HepG2 (cell line): ENCODE measurements at regions not wholly inside any gene's neighbourhood (a gene's known extent, or its start where the extent isn't known, plus 50 kb on each side); places are given as distances from the start of the nearest gene placed in this dataset.

ENCODE experiments used
- ATAC-seq: fragments of 200-7000 bp; cut with Tn5 transposase; 3 replicates; pipeline ENCODE4 v1.9.1; 2020; ENCODE audit warnings: mild to moderate bottlenecking, moderate library complexity
- BruUV-seq: library from RNA; stranded (reverse); fragments of 400-500 nt; replicated peaks from 2 replicates; lab custom pipeline; 2021; lab: Mats Ljungman, UMichigan
- CTCF ChIA-PET: fragments of 300-600 bp; formaldehyde crosslinking; extraction: SDS; loops from one replicate; lab custom pipeline; 2021; ENCODE audit warnings: low total read pairs, inconsistent platforms, low intra/inter-chr PET ratio; lab: Yijun Ruan, JAX
- POLR2A ChIA-PET: fragments of 350-600 bp; sonication (Branson Sonifier 250); formaldehyde crosslinking; loops from one replicate; lab custom pipeline; 2020; ENCODE audit warnings: antibody characterized with exemption, inconsistent platforms; lab: Yijun Ruan, JAX
- DNase-seq: peaks from one replicate; pipeline ENCODE4 v3.0.0-alpha.2; 2015; ENCODE audit warnings: low spot score
- FAIRE-seq: peaks from 3 replicates; lab custom pipeline; 2011; peaks lifted over from hg19 to GRCh38; lab: Jason Lieb, UNC
- H2AFZ ChIP-seq: one replicate; pipeline ENCODE4 v1.6.1; 2011; ENCODE audit warnings: low read length, inconsistent platforms
- H3K27ac ChIP-seq: fragments of 300-600 bp; 3 replicates; pipeline ENCODE4 v1.8.0; 2011; ENCODE audit warnings: mixed run types, mild to moderate bottlenecking, mixed read lengths, low read length, inconsistent platforms; ENCODE audit not compliant: insufficient read depth; ENCODE audit errors: extremely low read length
- H3K27me3 ChIP-seq, 2 experiments: fragments of 200-600 bp in 1 of 2; 2 replicates in 1 of 2; 3 replicates in 1 of 2; pipeline versions ENCODE4 v1.6.0 to v1.8.0; 2011; ENCODE audit warnings: low read length in 2 of 2, mild to moderate bottlenecking in 2 of 2, moderate library complexity in 2 of 2, inconsistent platforms in 1 of 2; ENCODE audit not compliant: insufficient read depth in 2 of 2, control insufficient read depth in 1 of 2
- H3K36me3 ChIP-seq, 2 experiments: fragments of 200-600 bp in 1 of 2; replicated peaks in 1 of 2; 2 replicates in 1 of 2; 3 replicates in 1 of 2; pipeline versions ENCODE4 v1.5.1 to v1.8.0; 2011; ENCODE audit warnings: low read length in 2 of 2, inconsistent platforms in 1 of 2; ENCODE audit not compliant: insufficient read depth in 2 of 2, control insufficient read depth in 1 of 2
- H3K4me1 ChIP-seq: 2 replicates; pipeline ENCODE4 v1.5.1; 2012; ENCODE audit warnings: low read length, inconsistent platforms; ENCODE audit not compliant: insufficient read depth
- H3K4me2 ChIP-seq: 2 replicates; pipeline ENCODE4 v1.6.0; 2011; ENCODE audit warnings: low read depth, low read length, inconsistent platforms
- H3K4me3 ChIP-seq, 3 experiments: fragments of 200-600 bp in 1 of 3; sonication (generic), shearing (Covaris generic) in 1 of 3; replicated peaks in 1 of 3; 2 replicates each; pipeline ENCODE4 v1.5.1; 2011 to 2016; ENCODE audit warnings: low read length in 3 of 3, inconsistent platforms in 2 of 3, low read depth in 2 of 3, mild to moderate bottlenecking in 2 of 3, control low read depth in 1 of 3, mixed read lengths in 1 of 3; ENCODE audit not compliant: insufficient read depth in 1 of 3
- H3K79me2 ChIP-seq: one replicate; pipeline ENCODE4 v1.6.1; 2011; ENCODE audit warnings: low read length, inconsistent platforms; ENCODE audit not compliant: insufficient read depth
- H3K9ac ChIP-seq: 2 replicates; pipeline ENCODE4 v1.6.0; 2011; ENCODE audit warnings: mild to moderate bottlenecking, low read depth, low read length, inconsistent platforms; ENCODE audit not compliant: insufficient read depth
- H3K9me3 ChIP-seq: 2 replicates; pipeline ENCODE4 v1.5.1; 2012; ENCODE audit warnings: mild to moderate bottlenecking, low read length
- H4K20me1 ChIP-seq: 2 replicates; pipeline ENCODE4 v1.6.0; 2011; ENCODE audit warnings: inconsistent platforms, mild to moderate bottlenecking, low read length, moderate library complexity; ENCODE audit not compliant: insufficient read depth
- AKNA ChIP-seq: sonication (generic); formaldehyde crosslinking; IDR thresholded peaks from 2 replicates; pipeline ENCODE4 v1.4.0; 2020; ENCODE audit warnings: missing genetic modification reagents, borderline replicate concordance
- ATM ChIP-seq: fragments of 450-650 bp; IDR thresholded peaks from 2 replicates; pipeline ENCODE4 v1.7.1; 2017; ENCODE audit warnings: mild to moderate bottlenecking, borderline replicate concordance
- CENPX ChIP-seq: sonication (generic); formaldehyde crosslinking; IDR thresholded peaks from 2 replicates; pipeline ENCODE4 v1.9.0; 2021; ENCODE audit warnings: mild to moderate bottlenecking, missing genetic modification reagents, moderate library complexity
- GATA4 ChIP-seq: sonication (generic); IDR thresholded peaks from 2 replicates; pipeline ENCODE4 v1.6.1; 2016; ENCODE audit warnings: antibody characterized with exemption, low read depth, borderline replicate concordance
- GFI1 ChIP-seq: sonication (generic); formaldehyde crosslinking; IDR thresholded peaks from 2 replicates; pipeline ENCODE4 v1.5.0; 2020; ENCODE audit warnings: missing genetic modification reagents, mild to moderate bottlenecking, borderline replicate concordance
- LCORL ChIP-seq, 2 experiments: fragments of 450-650 bp in 1 of 2; sonication (generic) in 1 of 2; formaldehyde crosslinking in 1 of 2; IDR thresholded peaks; 2 replicates each; pipeline versions ENCODE4 v1.5.0 to v1.6.1; 2017 to 2020; ENCODE audit warnings: antibody characterized with exemption in 1 of 2, missing genetic modification reagents in 1 of 2
- RBAK ChIP-seq: sonication (generic); formaldehyde crosslinking; IDR thresholded peaks from 2 replicates; pipeline ENCODE4 v1.5.1; 2020; ENCODE audit warnings: mild to moderate bottlenecking, missing genetic modification reagents
- SOX5 ChIP-seq: IDR thresholded peaks from 2 replicates; pipeline ENCODE4 v1.6.1; 2016; ENCODE audit warnings: borderline replicate concordance
- ZFYVE20 ChIP-seq: sonication (generic); formaldehyde crosslinking; IDR thresholded peaks from 2 replicates; pipeline ENCODE4 v1.8.0; 2023; ENCODE audit warnings: low read depth, mild to moderate bottlenecking, moderate library complexity, missing genetic modification reagents, borderline replicate concordance
- ZNF253 ChIP-seq: sonication (generic); formaldehyde crosslinking; IDR thresholded peaks from 2 replicates; pipeline ENCODE4 v1.8.0; 2022; ENCODE audit warnings: mild to moderate bottlenecking, missing genetic modification reagents, borderline replicate concordance
- ZNF343 ChIP-seq: sonication (generic); formaldehyde crosslinking; IDR thresholded peaks from 2 replicates; pipeline ENCODE4 v1.4.0; 2020; ENCODE audit warnings: mild to moderate bottlenecking, missing genetic modification reagents
- ZNF460 ChIP-seq: sonication (generic); formaldehyde crosslinking; IDR thresholded peaks from 2 replicates; pipeline ENCODE4 v1.5.1; 2020; ENCODE audit warnings: missing genetic modification reagents, mild to moderate bottlenecking, borderline replicate concordance
- ZNF572 ChIP-seq: sonication (generic); formaldehyde crosslinking; IDR thresholded peaks from 2 replicates; pipeline ENCODE4 v1.5.1; 2020; ENCODE audit warnings: mild to moderate bottlenecking, missing genetic modification reagents
- ZNF740 ChIP-seq: sonication (generic); formaldehyde crosslinking; IDR thresholded peaks from 2 replicates; pipeline ENCODE4 v1.4.0; 2020; ENCODE audit warnings: missing genetic modification reagents
- WGBS: methylation state at CpG from one replicate; pipeline ENCODE4 v1.1.6; 2017; ENCODE audit warnings: low lambda C conversion rate; 5-methylcytosine and 5-hydroxymethylcytosine counted together
- in situ Hi-C: cut with HindIII; loops from 2 replicates; pipeline ENCODE4 v1.10.0; 2017; ENCODE audit warnings: low pct_unique_long_range_greater_than_20kb; ENCODE audit not compliant: extremely low pct_ligation_motif_present
- intact Hi-C: fragments of 100-400 bp; cut with micrococcal nuclease; formaldehyde crosslinking; loops from one replicate; pipeline ENCODE4 v1.10.0; 2022; ENCODE audit not compliant: unreplicated experiment
- TF ChIP-seq, protein P1 (sequence below): sonication (generic); formaldehyde crosslinking; IDR thresholded peaks from 2 replicates; pipeline ENCODE4 v1.4.0; 2020; ENCODE audit warnings: missing genetic modification reagents

- TF ChIP-seq GFI1 (no peak), AKNA (CRISPR knock-in tag) (no peak), ZNF572 (CRISPR knock-in tag) (no peak), ZFYVE20 (no peak), ZNF253 (CRISPR knock-in tag) (no peak), ZNF460 (CRISPR knock-in tag) (no peak), CENPX (no peak)
Observed at GRCh38 chr12:93080452-93080851, 151.4 kb upstream of the EEA1 start (continued).

GRCh38 chr12:93080994-93081809 is 152.1 kb upstream of the EEA1 start:
- POLR2A ChIA-PET = interaction anchor here (1.0 kb wide), 1 partner anchor 63 kb away, joined by 3 read pairs; no protein-coding TSS in a partner anchor
- Histone ChIP-seq H3K36me3 (no peaks in the 10 kb centered on the region), H3K27ac (peak overlapping the region; percentile 35), H3K4me2 (peak overlapping the region; percentile 30; the same call in 1 of the 2 replicates), H3K9ac (no peak overlapping the region), H3K27me3 (no peaks in the 10 kb centered on the region), H3K9me3 (peaks cover 2% of the 10 kb centered on the region; the same call in 1 of the 2 replicates), H2AFZ (peak overlapping the region; percentile 24), H4K20me1 (no peaks in the 10 kb centered on the region), H3K4me1 (peaks cover 43% of the 10 kb centered on the region), H3K79me2 (no peaks in the 10 kb centered on the region), H3K4me3 (no peak overlapping the region)
- intact Hi-C loops = no loop called here
- DNase-seq (peak; percentile 74), FAIRE-seq (peak; percentile 46), ATAC-seq (no peak)
- in situ Hi-C loops = no loop called here
- CTCF ChIA-PET = no interaction called here
- no TSS peak for BruUV-seq
- 69% methylated on average over 10 of the region's 10 CpGs for WGBS
- no peak for TF ChIP-seq ATM
- TF ChIP-seq, protein P1, sequence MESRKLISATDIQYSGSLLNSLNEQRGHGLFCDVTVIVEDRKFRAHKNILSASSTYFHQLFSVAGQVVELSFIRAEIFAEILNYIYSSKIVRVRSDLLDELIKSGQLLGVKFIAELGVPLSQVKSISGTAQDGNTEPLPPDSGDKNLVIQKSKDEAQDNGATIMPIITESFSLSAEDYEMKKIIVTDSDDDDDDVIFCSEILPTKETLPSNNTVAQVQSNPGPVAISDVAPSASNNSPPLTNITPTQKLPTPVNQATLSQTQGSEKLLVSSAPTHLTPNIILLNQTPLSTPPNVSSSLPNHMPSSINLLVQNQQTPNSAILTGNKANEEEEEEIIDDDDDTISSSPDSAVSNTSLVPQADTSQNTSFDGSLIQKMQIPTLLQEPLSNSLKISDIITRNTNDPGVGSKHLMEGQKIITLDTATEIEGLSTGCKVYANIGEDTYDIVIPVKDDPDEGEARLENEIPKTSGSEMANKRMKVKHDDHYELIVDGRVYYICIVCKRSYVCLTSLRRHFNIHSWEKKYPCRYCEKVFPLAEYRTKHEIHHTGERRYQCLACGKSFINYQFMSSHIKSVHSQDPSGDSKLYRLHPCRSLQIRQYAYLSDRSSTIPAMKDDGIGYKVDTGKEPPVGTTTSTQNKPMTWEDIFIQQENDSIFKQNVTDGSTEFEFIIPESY (CRISPR knock-in tag) = no peak
- no peak for TF ChIP-seq ZNF740 (CRISPR knock-in tag)
- TF ChIP-seq ZNF343 (CRISPR knock-in tag) = no peak
- TF ChIP-seq GATA4 = peak; percentile 40; the same call in 1 of the 2 replicates
- no peak for TF ChIP-seq LCORL (IDR thresholded peaks at IDR 0.05)
- no peak for TF ChIP-seq LCORL (CRISPR knock-in tag; IDR thresholded peaks at IDR 0.05)
- TF ChIP-seq SOX5 (CRISPR knock-in tag) = peak; percentile 23; the same call in 1 of the 2 replicates
- TF ChIP-seq RBAK (CRISPR knock-in tag) = no peak
